HG03103 (cell line): ENCODE measurements at regions not wholly inside any gene's neighbourhood (a gene's known extent, or its start where the extent isn't known, plus 50 kb on each side); places are given as distances from the start of the nearest gene placed in this dataset.
"Not testable (repeated sequence)": the region's sequence is repeated elsewhere in the genome, so short reads cannot be mapped to it uniquely, and the experiment has no call there.

Experiments
- ATAC-seq: cut with Tn5 transposase; IDR thresholded peaks from one replicate; pipeline ENCODE4 v1.9.1; 2021; ENCODE audit warnings: low read depth; ENCODE audit not compliant: unreplicated experiment

DNA sequence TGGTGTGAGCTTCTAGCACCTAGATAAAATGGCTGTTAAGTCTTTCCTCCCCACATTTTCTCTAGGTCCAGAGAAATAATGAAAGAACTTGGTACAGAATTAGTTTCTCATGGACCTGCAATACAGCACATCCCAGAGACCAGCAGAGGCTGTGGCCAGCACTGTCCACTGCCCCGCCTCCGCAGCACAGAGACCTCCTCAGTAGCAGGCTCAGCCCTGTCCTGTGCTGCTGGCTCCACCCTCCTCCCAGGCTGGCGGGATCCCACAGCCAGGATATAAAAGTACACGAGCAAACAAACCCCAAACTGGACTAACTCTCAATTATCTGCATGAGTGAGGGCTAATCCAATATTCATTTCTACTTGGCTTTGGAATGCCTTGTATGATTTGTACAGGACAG is 401.5 kb downstream of the RPS6KC1 start:
- no peak for ATAC-seq

DNA sequence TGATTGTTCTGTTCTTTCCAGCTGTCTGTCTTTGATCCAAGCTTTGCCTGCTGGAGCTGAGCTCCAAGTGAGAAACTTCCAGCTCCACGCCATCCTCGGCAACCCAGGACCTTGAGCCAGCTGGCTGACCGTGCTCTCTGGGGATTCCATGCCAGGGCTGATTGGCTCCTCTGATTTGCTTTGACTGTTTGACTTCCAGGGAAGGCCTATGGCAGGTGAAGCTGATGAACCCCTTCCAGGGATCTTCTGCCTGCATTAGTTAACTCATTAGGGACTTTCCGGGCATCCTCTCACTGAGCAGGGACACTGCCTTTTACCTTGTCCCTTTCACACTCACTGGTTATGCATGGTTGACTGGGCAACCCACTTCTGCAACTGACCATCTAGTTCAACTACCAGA is 406.1 kb downstream of the RPS6KC1 start:
- no peak for ATAC-seq

DNA sequence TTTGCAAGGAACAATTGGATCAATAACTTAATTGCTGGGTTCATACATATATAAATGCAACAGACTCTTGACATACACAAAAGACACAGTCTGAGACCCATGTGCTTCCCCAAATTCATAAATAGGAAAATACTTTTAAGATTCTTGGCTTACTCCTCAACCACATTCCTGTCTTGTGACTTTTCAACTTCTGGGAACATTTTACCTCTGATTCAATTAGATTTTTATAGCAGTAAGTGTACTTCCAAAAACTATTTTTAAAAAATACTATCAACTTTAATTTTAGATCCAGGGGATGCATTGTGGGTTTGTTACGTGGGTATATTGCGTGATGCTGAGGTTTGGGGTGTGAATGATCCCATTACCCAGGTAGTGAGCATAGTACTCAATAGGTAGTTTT is 406.7 kb downstream of the RPS6KC1 start:
- ATAC-seq = no peak

DNA sequence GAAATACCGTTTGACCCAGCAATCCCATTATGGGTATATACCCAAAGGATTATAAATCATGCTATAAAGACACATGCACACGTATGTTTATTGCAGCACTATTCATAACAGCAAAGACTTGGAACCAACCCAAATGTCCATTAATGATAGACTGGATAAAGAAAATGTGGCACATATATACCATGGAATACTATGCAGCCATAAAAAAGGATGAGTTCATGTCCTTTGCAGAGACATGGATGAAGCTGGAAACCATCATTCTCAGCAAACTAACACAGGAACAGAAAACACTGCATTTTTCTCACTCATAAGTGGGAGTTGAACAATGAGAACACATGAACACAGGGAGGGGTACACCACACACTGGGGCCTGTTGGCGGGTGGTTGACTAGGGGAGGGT is 411.3 kb downstream of the RPS6KC1 start:
- not testable (repeated sequence) for ATAC-seq

DNA sequence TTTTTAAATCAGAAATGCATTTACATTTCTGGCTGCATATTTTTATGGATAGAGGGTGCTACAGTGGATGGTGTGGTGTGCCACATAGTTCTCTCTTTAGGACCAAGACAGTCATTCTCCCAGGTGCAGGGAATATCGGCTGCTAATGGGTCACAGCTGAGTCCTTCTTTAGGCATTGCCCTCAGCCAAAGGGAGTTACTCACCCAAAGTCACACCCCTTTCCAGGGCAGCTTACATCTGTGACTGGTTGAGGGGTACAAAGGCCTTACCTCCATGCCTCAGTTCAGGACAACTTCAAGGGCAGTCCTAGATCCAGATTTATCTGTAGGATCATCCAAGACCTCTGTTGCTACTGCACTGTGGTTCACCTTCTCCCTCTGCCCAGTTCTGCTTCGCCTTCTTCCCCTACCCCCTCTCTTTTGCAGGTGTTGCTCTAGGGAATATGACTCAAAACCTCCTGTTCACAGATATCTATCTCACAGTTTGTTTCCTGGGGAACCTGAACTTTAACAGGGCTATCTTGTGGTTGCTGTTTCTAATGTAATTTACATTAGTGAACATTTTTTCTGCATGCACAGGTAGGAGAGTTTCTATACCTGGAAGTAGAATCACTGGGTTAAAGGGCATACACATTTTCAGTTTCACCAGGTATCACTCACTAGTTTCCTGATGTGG is 413.9 kb downstream of the RPS6KC1 start:
- no peak for ATAC-seq

DNA sequence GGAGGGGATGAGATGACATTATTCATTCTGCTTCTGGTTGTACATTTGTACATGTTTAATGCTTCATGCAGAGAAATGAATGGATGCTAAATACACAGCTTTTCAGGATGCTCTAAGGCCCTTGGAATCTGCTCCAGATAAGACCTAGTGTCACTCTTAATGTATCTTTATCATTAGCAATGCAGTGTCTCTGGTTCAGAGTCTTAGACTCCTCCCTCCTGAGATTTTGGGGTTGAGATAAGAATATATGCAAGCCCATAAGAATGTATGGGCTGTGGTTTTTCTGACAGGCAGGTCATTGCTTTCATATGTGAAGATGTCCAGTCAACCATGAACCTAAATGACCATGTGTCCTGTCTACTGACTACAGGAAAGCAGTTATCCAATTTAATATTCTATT is 415.5 kb downstream of the RPS6KC1 start:
- ATAC-seq = no peak

DNA sequence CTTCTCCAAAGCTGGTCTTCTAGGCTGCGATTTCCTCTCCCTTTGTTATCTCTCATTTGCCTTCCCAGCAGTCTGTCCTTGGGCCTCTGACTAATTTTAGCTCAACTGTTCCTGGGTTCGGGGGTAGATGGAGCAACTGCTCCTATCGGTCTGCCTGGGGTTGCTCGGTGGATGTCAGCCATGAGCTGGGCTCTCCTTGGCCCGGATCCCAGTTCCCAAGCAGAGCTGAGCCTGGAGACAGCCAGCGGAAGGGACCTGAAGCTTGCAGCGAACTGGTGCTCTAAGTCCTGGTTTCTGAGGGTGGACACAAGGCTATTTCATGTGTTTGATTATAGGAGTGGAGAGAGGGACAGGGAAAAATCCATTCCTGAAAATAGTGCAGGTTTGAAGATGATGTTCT is 423.0 kb downstream of the RPS6KC1 start:
- ATAC-seq = no peak

DNA sequence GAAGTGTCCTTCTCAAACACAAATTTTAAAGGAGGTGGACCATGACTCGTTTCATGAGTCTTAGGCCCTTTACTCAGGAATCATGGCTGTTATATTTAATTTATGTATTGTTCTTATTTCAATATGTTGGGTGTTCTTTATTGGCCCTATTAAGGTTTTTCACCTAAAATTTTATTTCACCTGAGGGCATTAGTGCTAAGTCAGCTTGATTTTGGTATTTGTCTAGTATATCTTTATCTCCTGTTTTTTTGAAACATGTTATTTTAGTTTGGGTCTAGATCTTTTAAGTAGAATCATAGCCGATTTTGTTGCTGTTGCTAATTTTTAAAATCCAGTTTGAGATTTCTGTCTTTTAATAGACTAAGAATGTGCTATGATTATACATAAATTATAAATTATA is 430.4 kb downstream of the RPS6KC1 start:
- no peak for ATAC-seq

DNA sequence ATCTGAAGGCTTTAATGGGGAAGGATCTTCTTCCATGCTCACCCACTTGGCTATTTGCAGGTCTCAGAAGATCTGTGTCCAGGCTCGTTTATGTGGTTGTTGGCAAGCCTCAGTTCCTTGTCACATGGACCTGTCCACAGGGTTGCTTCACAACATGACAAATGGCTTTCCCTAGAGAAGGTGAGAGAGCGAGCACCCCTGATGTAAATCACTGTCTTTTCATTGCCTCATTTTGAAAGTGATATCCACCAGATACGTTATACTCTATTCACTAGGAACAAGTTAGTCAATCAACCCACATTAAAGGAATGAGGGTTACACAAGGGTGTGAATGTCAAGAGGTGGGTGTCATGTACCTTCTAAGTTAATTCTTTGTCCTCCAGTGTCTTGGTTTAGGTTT is 433.3 kb downstream of the RPS6KC1 start:
- ATAC-seq = no peak

DNA sequence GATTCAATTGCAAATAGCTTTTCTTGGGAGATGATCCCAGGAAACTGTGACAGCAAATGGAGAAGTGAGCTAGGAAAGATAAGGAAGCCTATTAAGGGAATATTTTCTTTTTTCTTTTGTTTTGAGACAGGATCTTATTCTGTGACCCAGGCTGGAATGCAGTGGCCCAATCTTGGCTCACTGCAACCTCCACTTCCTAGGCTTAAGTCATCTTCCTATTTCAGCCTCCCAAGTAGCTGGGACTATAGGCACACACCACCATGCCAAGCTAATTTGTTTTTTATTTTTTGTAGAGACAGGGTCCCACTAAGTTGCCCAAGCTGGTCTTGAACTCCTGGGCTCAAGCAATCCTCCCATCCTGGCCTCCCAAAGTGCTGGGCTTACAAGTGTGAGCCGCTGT is 433.7 kb downstream of the RPS6KC1 start:
- no peak for ATAC-seq

DNA sequence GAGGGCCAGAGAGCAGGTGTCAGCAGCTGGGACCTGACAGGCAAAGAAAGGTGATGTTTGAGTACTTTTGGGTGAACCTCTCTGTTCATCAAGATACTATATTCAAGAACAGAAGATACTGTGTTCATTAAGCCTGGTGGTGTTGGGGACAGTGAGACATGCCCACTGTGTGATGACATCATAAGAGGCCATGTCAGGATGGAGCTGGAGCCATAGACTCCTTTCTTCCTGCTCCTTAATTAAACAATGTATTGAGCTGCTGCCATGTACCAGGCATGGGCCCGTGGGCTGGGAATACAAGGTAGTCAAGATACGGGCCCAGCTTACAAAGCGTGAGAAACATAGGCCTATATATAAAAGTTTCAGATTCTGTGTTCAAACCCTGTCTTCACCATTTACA is 435.4 kb downstream of the RPS6KC1 start:
- ATAC-seq = no peak

DNA sequence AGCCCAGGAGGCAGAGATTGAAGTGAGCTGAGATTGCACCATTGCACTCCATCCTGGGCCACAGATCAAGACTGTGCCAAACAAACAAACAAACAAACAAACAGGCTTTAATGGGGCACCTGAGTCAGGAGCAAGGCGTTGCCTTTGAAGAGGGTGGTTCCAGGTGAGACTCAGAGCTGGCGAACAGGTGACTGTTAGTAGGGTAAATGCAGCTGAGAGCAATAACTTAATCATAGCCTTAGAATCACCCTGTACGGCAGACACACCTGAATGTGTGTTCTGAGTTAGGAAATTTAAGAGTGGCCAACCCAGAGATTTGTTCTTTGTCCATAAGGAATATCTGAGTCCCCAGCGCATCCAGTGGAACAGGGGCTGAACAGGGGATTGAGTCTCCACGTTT is 440.4 kb downstream of the RPS6KC1 start:
- ATAC-seq = no peak

DNA sequence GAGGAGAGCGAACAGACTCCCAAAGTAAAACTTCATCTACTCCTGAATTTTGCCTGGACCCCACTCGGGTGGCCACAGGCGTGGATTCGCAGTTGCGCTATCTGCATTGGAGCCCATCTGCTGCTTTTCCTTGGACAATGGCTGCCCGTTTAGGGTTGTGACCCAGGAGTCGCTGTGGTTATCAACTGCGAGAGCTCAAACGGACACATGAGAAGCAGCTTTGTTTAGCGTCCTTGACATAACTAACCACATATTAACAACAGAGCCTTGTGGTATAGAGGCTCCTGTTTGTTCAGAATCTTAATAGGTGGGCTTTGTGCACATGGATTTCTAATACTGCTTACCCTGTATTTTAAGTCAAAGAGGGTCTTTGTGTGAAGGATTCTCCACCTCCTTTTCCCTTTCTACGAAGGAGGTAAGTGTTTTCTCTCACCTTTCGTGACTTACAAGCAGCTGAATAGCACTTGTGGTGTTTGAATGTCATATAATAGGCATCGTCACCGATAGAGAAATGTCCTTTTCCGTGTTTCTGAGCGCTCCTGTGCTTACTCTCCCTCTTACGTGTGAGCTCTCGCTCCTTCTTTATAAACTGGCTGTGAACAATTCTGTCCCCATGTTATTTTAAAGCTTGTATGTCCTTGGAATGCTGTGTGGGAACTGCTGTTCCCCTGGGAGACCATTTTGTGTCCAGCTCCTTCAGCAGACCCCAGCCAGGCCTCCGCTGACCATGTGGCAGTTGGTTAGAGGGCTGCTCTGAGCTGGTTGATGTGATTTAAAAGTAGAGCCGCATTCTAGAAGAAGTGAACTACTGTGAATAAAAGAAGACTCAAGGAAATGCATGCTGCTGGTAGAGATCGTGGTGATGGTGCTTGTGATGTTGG is 441.4 kb downstream of the RPS6KC1 start:
- no peak for ATAC-seq

DNA sequence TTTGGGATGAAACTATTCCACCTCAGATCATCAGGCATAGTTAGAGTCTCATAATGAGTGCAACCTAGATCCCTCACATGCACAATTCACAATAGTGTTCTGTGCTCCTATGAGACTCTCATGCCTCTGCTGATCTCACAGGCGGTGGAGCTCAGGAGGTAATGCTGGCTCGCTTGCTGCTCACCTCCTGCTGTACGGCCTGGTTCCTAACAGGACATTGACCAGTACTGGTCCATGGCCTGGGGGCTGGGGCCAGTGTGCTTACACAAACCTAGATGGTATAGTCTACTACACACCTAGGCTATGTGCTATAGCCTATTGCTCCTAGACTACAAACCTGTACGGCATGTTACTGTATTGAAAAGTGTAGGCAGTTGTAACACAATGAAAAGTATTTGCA is 448.4 kb downstream of the RPS6KC1 start:
- no peak for ATAC-seq

DNA sequence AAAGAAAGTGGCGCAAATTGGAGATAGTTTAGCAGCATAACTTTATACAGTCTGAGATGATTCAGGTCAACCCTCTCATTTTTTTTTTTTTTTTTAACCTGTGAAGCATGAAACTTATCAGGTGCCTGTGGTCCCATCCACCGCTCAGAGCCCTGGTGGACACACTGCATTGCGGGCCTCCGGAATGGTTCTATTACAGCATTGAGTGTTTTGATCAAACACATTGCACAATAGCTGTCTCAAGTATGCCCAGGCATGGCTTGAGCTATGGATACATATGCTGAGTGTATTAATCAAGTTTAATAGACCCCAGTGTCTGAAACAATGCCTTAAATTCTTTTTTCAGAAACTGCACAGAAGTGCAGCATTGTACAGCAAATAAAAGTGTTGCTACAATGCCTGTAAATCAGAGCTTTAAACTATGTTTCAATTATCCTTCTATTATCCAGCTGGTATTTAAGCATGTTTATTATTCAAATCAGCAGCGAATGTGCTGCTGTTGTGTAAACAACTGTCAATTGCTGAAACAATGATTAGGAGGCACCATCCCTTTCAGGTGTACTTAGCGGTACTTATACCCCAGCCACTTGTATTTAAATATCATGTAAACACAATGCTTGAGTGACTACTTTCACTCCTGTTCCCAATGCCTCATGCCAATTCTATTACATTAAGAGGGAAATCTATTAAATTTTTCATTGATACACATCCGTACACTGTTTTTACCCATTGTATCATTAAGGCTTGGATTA is 456.6 kb downstream of the RPS6KC1 start:
- no peak for ATAC-seq

DNA sequence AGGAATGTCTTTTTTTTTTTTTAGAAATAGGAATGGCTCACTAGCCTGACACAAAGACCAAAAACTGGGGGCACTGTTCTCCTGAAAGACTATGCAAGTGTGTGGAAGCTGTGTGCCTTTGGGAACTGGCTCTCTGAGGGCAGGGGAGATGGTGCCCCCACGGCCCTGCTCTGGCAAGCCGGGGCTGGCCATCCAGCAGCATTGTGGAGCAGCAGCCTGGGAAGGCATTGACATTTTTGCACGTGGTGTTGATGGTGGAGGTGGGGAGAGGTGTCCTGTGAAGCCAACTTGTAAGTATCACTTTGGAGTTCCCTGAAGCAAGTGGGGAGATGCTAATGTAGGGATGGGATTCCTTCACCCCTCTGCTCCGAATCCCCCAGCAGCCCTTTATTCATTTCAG is 460.1 kb downstream of the RPS6KC1 start:
- no peak for ATAC-seq

DNA sequence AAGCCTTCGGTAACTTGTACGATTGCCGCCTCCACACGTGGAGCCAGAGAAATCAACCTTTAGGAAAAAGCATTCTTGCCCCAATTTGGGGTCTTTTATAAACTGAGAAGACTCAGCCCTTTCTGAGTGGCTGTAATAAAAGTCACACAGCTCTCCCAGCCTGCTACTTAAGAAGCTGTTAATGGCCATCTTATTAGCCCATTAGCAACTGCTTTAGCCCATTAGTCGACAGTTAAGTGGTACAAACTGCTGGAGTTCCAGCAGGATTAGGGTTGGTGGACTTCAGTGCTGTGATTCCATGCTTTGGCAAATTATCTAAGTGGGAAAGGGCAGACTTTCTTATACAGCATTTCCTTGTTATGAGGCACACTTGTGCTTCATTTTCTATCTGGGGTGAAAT is 461.3 kb downstream of the RPS6KC1 start:
- ATAC-seq = no peak

DNA sequence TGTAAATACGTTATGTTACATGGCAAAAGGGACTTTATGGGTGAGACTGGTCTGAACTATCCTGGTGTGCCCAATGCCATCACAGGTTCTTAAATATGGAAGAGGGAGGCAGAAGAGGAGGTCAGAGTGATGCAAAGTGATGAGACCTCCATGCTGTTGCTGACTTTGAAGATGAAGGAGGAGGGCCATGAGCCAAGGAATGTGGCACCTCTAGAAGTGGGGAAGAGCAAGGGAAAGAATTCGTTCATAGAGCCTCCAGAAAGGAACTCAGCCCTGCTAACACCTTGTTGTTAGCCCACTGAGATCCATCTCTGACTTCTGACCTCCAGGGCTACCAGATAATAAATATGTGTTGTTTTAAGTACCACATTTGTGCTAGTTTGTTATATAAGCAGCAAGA is 462.0 kb downstream of the RPS6KC1 start:
- ATAC-seq = no peak

DNA sequence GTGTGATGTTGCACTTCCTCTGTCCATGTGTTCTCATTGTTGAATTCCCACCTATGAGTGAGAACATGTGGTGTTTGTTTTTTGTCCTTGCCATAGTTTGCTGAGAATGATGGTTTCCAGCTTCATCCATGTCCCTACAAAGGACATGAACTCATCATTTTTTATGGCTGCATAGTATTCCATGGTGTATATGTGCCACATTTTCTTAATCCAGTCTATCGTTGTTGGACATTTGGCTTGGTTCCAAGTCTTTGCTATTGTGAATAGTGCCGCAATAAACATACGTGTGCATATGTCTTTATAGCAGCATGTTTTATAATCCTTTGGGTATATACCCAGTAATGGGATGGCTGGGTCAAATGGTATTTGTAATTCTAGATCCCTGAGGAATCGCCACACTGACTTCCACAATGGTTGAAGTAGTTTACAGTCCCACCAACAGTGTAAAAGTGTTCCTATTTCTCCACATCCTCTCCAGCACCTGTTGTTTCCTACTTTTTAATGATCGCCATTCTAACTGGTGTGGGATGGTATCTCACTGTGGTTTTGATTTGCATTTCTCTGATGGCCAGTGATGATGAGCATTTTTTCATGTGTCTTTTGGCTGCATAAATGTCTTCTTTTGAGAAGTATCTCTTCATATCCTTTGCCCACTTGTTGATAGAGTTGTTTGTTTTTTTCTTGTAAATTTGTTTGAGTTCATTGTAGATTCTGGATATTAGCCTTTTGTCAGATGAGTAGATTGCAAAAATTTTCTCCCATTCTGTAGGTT is 463.6 kb downstream of the RPS6KC1 start:
- not testable (repeated sequence) for ATAC-seq

DNA sequence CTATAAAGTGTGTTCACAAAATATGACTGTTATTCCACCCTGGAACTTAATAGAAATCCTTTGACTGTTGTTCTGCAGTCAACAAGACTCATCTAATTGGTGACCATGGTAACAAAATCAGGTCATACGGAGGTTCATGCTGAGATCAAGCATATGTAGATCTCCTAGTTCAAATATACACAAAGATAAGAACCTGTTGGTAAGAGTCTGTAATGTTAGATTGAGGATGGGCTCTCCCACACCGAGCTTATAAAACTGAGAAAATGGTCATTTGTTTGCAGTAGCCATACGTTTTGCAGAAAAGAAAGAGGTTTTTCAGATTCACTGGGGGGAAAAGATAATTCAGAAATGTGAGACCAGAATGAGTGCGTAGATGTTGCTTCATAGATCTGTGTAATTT is 468.1 kb downstream of the RPS6KC1 start:
- no peak for ATAC-seq

DNA sequence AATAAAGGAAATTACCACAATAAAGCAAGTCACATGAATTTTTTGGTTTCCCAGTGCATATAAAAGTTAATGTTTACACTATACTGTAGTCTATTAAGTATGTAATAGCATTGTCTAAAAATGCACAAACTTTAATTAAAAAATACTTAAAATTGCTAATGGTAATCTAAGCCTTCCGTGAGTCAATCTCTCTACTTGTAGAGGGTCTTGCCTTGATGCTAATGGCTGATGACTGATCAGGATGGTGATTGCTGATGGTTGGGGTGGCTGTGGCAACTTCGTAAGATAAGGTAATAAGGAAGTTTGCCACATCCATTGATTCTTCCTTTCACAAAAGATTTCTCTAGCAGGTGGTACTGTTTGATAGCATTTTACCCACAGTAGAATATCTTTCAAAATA is 466.6 kb upstream of the PROX1 start:
- no peak for ATAC-seq
